Urothelium cell line (cell line): ENCODE measurements at regions not wholly inside any gene's neighbourhood (a gene's known extent, or its start where the extent isn't known, plus 50 kb on each side); places are given as distances from the start of the nearest gene placed in this dataset.
A peak's percentile ranks its signal among the peaks of the same experiment; 100 is the strongest.

ENCODE experiments used
- DNase-seq: peaks from one replicate; pipeline ENCODE4 v3.0.0; 2011; ENCODE audit warnings: low spot score, mixed read lengths
- FAIRE-seq: peaks from 2 replicates; lab custom pipeline; 2011; peaks lifted over from hg19 to GRCh38; lab: Jason Lieb, UNC

DNA sequence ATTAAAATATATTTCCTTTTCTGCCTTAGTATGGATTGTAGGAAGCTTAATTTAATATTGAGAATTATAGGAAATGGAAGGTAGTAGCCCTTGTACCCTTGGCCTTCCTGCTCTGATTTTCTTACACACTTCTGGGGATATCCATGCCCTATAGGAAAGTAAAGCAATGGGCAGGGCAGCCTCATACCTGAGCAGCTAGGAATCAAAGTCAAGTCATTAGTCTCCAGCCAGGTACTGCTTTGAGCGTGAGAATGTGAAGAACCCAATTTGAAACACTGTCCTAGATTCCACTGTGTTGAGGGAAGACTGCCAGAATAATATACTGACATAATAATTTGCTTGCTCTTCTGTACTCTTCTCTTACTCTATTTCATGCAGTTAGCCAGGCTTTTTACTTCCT lies 51.0 kb upstream of the L3MBTL3 start:
- no peak for DNase-seq
- FAIRE-seq = no peak

DNA sequence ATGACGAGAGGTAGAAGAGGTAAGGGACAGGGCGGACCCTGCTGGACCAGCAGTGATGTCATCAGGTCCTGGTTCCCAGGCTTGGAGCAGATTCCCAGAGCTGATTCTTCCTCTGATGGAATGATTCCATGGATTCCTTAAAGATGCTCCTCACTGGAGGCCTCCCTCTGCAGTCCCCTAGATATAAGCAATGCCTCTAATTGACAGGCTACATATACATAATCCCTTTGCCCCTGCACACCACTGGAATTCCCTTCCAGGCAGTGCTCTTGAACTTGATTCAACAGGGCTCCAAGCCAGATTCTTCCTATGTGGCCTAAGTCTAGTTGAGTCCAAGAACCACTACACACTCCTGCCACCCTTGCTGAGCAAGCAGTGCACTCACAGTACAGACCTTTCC lies 52.3 kb upstream of the L3MBTL3 start:
- no peak for FAIRE-seq
- DNase-seq = no peak

DNA sequence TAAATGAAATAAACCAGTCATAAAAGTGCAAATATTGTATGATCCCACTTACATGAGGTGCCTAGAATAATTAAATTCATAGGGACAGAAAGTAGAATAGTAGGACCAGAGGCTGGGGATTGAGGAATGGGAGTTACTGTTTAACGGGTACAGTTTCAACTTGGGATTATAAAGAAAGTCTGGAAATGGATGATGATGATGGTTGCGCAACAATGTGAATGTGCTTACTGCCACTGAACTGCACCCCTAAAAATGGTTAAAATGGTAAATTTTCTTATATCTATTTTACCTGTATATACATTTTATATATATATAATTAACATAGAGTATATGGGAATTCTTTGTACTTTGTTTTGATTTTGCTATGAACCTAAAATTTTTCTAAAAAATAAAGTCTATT lies 53.3 kb upstream of the L3MBTL3 start:
- no peak for FAIRE-seq
- no peak for DNase-seq

DNA sequence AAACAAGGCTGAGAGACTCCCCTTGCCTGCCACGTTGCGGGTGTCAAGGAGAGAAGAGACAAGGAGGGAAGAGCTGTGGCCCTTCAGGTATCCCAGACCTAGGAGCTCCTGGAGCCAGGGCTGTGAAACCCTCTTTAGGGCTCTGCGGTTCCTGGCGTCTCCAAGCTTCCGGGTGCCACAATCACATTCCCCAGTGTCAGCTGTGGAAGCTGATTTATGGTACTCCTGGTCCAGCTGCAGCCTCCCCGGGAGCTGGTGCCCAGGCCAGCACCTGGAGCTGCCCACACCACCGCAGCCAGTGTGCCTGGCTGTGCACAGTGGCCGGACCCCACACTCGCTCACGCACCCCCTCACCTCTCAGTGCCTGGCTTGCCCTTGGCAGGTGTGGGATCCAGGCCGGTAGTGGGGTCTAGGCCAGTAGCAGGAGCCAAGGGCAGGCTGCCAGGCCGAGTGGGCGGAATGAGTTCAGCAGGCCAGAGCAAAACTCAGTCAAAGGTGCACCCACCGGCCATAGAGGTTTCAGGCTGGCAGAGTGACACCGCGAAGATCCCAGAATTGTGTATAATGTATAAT lies 58.9 kb upstream of the L3MBTL3 start:
- DNase-seq (no peak), FAIRE-seq (no peak)

DNA sequence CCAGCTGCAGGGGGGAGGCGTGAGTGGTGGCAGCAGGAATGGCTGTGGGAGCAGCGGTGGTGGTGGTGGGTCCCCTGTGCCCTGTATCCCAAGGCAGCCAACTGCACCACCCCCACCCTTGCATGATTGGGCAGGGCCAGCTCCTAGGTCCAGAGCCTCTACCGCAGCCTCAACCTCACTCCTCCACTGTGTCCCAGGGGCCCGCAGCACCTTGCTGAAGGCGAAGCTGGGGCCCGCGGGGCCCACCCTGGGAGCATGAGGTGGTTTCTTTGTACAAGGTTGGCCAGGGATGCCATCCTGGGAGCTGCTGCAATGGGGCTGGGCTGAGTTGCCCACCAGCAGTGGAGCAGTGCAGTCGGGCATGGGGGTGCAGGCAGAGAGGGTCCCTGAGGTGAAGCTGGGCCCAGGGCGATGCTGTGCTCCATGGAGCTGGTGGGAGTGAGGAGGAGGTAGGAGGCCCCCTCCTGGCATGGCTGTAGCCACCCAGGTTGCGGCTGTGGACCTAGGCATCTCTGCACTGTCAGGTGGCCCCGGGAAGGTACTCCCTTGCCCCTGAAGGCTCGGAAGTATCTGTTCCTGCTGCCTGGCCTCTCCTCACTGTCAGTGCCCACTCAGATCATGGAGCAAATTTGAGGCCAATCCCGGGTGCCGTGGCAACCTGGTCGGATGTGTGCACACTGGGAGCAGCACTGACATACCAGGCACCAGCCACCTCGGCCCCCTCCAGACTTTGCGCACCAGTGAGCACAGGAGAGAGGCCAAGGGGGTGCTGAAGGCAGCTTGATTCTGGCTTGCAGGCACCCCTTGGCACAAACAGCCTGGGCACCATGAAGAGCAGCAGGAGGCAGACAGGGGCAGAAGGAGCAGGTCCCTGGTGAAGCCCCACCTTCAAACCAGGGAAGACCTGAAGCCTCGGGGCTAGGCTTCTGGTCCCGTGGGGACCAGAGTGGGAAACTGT lies 60.2 kb upstream of the L3MBTL3 start:
- no peak for DNase-seq
- no peak for FAIRE-seq

DNA sequence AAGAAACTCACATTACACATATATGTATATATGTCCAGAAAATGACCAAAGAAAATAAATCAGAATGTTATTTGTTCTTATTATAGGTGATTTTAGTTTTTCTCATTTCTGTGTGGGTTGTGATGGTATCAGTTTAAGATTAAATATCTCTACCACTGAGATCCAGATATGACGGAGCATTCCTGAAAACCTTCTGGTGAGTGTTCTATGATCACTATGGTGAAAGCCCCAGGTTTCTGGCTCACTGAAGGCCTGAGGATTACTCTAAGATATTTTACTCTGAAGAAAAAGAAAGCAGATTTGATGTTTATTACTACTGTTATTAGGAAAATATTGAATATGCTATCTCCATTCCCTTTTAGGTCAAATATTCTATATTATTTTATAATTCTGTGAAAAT lies 62.8 kb upstream of the L3MBTL3 start:
- no peak for DNase-seq
- no peak for FAIRE-seq

DNA sequence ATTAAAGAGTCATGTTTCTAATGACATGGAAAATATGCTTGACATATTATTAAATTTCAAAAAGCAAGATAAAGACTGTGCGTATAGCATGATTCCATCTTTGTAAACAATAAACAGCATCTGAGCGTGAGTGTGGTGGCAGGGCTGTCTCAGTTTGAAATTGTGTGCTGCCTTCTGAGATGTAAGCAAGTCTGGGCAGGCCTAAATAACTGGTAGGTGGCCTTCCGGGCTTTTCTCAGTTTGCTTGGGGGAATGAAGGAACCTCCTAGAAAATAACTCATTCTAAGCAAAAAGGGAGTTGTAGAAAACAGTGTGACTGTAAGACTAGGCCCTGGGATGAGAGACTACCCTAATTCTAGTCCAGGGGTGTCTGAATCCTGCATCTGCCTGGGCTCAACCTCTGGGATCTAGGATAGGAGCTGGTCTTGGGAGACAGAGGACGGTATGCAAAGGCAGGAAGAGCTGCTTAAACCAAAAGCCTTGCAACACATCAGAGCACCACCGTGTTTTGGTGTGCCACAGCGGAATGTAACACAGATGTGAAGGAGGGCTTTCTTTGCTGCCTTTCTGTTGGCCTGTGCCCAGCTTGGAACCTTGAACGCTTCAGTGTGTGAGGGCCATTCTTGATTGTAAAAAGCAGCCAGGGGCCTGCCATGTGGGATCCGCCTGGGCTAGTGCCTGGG lies 63.5 kb upstream of the L3MBTL3 start:
- no peak for FAIRE-seq
- no peak for DNase-seq

DNA sequence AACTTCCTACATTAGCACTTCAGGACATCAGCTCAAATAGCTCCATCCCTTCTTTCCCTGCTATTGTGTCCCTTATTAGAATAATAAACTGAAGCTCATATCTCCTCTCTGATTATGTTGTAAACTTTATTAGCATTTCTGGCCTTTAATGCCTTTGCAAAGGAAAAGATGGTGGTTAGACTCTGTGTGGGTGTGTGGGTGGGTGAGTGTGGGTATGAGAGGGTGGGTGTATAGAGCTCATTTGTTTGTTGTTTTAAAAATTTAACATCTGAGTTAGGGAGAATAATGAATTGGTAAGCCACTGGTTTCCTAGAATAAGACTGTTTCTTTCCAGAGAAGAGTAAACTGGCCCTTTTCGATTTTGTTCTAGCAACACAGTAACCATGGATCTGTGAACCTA lies 70.6 kb upstream of the L3MBTL3 start:
- FAIRE-seq (no peak), DNase-seq (no peak)

DNA sequence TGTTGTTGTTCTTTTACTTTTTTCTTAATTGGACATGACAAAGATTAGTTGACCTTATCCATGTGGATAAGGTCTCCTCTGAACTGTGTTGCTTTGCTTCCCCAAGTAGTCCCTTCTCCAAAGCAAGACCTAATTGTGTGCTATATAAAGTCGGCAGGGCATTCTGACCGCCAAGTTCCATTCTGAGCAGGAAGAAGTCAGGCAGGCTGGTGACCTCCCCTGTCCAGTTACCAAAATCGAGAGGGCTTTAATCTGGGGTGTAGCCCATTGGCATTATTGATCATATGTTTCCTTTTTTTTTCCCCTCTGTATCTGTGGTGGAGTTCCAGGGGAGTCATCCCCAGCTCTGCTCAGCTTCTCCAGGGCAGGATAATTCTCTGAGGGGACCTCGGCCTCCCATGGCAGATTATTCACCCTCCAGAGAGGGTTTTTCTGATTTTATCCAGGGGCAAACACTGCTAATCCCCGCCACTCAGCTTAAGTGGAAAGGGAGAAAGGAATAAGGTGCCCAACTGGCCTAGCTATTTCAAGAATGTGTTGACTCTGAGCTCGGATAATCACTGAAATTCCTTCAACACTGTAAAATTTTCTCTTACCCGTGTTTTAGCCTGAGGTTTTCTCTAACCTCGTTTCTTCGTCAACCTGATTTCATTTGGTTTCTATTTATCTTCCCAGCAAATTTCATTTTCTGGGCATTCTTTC lies 71.8 kb upstream of the L3MBTL3 start:
- FAIRE-seq = no peak

DNA sequence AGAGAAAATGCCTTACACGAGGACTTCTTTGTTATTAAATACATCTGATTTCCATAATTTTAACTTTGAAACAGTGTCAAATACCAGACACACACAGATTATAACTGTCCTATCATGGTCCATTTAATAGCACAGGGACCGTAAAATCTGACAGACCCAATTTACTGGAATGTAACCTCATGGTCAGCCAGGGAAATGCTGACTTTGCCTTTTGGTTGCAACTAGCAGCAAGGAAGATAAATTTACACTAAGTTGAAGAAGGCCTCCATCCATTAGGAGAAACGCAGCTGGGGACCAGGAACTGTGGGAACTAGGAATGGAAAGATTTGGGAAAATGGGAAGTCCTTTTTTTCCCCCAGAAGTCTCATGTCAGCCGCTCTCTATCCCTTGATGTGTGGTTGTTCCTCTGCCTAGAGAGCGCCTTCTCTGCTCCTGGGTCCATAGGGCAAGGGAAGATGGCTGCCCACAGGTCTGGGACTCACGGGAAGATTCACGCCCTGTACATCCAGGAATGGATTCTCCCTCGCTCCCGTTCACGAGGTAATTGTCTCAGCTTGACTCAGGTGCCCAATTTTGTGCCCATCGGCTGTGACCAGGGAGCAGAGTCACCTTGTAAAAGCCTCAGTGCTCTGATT lies 74.6 kb upstream of the L3MBTL3 start:
- DNase-seq (no peak), FAIRE-seq (no peak)

More for the DNA sequence above, 71.8 kb upstream of the L3MBTL3 start:
- no peak for DNase-seq

DNA sequence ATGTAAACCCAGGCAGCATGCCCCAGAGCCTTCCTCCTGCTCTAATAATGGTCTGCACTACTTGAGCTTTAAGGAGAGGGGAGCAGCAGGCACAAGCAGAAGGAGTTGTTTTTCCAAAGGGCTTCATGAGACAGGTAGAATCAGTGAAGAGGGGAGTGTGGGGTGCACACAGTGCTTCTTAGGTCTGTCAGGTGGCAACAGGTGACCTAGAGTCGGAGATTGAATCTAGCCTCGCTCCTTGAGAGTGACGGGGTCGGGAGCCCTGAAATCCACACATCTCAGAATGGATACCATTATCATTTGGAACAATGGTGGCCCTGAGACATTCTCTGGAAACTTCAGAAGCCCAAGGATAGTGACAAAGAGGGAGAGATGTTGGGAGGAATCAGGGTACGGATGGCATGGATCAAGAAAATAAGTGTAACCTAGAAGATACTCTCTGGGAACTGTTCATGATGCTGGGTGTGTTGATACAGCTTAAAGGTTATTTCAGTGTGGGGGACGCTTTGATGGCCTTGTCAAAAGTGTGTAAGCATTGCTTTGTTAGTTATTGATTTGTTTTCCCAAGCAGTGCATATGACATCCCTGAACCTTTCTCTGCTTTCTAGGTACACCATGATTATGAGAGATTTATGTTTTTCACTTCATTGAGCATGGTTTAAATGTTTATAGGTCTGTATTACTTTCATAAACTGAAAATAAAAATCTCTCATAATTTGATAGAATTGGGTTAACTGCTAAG lies 77.8 kb upstream of the L3MBTL3 start:
- no peak for FAIRE-seq

DNA sequence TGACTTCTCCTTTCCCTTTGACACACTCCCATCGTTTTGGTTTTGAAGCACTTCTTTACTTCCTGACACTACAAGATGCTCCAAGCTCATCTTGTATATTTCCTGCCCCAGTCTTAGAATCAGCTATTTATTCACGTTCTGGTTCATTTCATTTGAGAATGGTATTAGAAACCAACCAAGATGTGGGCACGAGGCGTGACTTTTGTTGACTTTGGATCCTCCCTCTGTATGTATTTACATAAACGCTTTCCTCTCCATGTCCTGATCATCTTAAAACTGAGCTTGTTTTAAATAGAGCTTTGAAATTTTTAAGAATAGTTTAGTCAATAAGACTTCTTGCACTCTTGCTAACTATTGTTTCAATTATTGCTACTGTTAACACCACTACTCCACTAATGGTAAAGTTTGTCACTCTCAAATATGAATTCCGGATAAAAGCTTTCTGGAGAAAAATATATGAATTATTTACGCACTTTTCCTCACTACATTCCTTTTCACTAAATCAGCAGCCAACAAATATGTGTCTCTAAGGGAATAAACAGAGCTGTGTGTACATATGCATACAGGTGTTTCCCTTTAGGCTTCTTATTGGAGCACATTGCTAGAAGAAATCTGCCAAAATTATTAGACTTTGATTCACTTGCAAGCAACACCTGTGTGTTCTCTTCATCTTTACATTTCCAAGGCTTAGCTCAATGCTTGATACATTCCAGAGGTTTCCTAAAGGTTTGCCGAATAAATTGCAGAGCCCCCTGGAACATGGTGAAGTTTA lies 77.3 kb upstream of the TMEM244 start:
- DNase-seq = no peak

More for the DNA sequence above, 77.8 kb upstream of the L3MBTL3 start:
- DNase-seq = no peak

DNA sequence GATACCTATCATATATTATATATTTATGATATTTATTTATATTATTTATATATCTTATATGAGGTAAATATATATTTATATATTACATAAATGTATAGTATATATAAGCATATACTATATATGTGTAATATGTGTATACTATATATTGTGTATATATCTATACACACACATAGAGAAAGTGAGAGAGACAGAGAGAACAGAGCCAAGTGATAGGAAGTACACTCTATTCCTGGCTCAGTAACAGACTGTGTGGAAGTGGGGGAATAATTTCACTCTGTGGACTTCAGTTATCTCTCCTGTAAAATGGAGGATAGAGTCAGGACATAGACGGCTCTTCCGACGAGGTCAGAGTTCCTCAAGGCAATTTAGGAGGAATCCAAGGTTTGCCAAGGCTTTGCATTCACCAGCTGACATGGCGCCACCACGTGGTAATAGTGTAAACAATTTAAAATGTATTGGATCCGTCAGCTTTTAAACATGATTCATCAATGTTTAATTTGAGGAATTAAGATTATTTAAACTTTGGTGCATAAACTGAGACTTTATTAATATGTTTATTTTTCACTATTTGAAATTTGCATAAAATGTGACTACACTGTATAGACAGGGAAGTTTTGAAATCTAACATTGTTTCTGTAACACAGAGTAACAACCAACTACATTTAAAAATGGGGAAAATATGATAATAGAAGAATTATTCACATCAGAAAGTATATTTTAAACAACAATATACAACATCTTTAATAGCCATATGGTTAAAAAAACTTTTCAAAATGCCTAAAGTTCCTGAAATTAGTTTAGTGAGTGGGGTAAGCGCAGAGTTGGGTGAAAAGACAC lies 75.4 kb upstream of the TMEM244 start:
- FAIRE-seq = no peak
- peak; percentile 44 for DNase-seq

More for the DNA sequence above, 77.3 kb upstream of the TMEM244 start:
- FAIRE-seq = no peak

DNA sequence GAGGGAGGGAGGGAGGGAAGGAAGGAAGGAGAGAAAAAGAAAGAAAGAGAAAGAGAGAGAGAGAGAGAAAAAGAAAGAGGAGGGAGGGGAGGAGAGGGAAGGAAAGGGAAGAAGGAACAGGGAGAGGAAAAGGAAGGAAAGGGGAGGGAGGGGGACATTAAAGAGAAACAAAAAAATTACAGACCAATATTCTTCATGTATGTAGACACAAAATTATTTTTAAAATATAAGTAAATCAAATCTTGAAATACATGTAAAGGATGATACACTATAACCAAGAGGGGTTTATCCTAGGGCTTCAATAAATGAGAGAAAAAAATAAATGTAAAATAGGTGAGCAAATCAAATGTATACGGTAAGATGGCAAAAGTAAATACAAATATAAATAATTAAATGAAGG lies 71.2 kb upstream of the TMEM244 start:
- FAIRE-seq (no peak), DNase-seq (no peak)

DNA sequence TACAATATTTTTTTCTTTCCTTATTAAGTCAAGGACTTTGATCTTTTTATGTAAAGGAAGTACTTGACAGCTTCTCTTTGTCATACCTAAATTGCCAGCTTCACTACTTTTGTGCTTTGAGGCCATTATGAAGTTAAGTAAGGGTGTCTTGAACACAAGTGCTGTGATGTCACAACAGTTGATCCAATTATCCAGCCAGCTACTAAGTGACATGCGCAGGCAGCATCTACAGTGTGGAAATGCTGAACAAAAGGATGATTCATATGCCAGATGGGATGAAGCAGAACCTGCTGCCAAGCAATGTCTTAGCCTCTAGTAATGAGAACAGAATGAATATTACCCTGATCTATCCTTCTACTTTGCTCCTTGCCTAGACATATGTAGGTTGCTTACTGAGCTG lies 68.3 kb upstream of the TMEM244 start:
- DNase-seq = no peak

DNA sequence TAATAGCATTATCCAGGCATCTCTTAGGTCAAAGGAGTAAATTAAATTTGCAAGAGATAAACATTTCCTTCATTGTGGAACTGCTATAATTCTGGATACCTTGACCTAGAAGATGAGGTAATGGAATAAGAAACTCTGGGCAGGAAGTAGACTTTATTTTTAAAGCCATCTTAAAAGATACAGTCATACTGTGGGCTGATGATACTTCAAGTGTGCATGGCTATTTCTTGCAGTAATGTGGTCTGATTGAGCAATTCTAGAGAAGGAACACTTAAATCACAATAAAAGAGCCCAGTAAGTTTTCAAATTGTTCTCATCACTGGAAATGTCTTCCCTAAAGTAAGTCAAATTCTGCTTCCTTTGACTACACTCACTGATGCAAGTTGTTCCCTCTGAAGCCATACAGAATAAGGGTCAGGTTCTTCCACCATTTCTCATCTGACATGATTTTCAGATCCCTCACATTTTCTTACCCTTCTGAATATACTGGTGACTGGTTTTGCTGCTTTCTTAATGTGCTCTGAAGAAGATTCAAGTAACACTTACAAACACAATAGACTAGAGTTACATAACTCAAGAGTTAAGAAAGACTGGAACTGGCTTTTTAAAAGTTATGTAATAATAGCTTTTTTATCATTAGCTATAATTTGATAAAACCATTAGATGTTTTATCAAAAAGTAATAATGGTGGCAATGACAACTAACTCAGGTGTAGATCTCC lies 62.6 kb upstream of the TMEM244 start:
- no peak for FAIRE-seq
- no peak for DNase-seq

More for the DNA sequence above, 68.3 kb upstream of the TMEM244 start:
- no peak for FAIRE-seq

DNA sequence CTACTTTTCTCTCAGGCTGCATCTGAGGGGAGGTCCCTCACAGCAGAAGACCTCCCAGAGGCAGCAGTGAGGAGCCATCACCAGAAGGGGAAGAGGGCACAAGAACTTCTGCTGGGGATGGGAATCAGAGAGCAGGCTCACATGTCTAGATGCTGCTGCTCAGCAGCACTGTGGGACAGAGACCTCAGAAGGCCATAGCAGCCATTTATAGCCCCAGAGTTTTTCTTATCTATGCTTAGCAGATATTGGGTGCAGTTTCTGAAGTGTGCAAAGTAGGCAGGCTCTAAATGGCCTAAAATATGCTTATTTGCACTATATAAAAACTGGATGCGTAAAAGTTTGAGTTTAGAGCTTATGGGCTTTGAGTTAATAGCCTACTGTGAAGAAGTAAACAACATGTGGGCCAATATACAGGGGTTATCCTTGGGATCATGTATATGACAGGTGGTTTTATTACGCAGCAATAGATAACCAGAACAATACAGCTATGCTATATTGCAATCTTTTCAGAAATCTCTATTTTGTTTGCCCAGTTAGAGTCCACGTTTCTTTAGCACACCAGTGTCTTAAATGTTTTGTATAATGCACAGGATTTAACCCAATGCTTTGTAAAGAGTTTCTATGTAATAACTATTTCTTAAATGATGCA lies 60.2 kb upstream of the TMEM244 start:
- FAIRE-seq = no peak
- DNase-seq = no peak
